ENCODE measurements at regions not wholly inside any gene's neighbourhood (a gene's known extent, or its start where the extent isn't known, plus 50 kb on each side); places are given as distances from the start of the nearest gene placed in this dataset.

GRCh38 chr5:123868267-123868666, 356.3 kb downstream of the CSNK1G3 start:
- Histone ChIP-seq H3K4me1 (peaks cover 0 to 18% (median under 1%) of the 10 kb centered on the region in 12 donors), H3K27me3 (no peaks in the 10 kb centered on the region), H3K9me3 (no peaks in the 10 kb centered on the region), H3K36me3 (no peaks in the 10 kb centered on the region), H3K27ac (no peak overlapping the region), H3K4me3 (no peak overlapping the region)
- no peak for DNase-seq
- TF ChIP-seq, protein P1, sequence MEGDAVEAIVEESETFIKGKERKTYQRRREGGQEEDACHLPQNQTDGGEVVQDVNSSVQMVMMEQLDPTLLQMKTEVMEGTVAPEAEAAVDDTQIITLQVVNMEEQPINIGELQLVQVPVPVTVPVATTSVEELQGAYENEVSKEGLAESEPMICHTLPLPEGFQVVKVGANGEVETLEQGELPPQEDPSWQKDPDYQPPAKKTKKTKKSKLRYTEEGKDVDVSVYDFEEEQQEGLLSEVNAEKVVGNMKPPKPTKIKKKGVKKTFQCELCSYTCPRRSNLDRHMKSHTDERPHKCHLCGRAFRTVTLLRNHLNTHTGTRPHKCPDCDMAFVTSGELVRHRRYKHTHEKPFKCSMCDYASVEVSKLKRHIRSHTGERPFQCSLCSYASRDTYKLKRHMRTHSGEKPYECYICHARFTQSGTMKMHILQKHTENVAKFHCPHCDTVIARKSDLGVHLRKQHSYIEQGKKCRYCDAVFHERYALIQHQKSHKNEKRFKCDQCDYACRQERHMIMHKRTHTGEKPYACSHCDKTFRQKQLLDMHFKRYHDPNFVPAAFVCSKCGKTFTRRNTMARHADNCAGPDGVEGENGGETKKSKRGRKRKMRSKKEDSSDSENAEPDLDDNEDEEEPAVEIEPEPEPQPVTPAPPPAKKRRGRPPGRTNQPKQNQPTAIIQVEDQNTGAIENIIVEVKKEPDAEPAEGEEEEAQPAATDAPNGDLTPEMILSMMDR (IDR thresholded peaks at IDR 0.05), result no peak
- no peak for TF ChIP-seq POLR2A (IDR thresholded peaks at IDR 0.05)
- intact Hi-C loops (cut with DNase I), result no loop called here
- ATAC-seq, result no peak

- no peak for DNase-seq
- no peaks in the 10 kb centered on the region for H3K9me3 ChIP-seq
- peaks cover 0 to 9% (median 0%) of the 10 kb centered on the region in 12 donors for H3K4me1 ChIP-seq
- ATAC-seq, result no peak
- H3K27ac ChIP-seq, result no peak overlapping the region
- no peak for TF ChIP-seq POLR2A (IDR thresholded peaks at IDR 0.05)
- TF ChIP-seq, protein P1 (IDR thresholded peaks at IDR 0.05), result no peak
- WGBS, 4 donors, result 92 to 96% (median 94%) methylated on average over 8 of the region's 8 CpGs
- H3K27me3 ChIP-seq, result no peaks in the 10 kb centered on the region
- intact Hi-C loops (cut with DNase I), result no loop called here
- no peaks in the 10 kb centered on the region for H3K36me3 ChIP-seq
- H3K4me3 ChIP-seq, result no peak overlapping the region
Observed at GRCh38 chr5:123865641-123866040, 353.7 kb downstream of the CSNK1G3 start.

DNA sequence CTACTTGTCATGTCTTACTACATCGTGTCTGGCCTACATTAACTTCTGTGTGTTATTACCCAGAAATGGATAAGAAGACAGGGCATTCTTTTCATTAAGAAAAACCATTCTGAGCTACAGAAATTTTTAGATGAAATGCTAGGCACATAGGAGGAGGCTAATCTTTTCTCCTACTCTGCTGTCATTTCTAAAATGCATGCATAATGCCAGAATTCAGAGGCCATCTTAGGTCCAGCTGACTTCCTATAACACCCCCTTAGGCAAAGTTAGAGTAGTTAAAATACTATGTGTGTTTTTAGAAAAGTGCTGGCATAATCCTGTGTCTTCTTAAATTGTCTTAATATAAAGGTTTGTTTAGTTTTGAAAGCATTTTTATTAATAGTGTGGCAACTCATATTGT, 352.6 kb downstream of the CSNK1G3 start:
- no peak for ATAC-seq
- TF ChIP-seq, protein P1 (IDR thresholded peaks at IDR 0.05), result no peak
- TF ChIP-seq POLR2A (IDR thresholded peaks at IDR 0.05), result no peak
- WGBS, 4 donors, result 89 to 92% (median 90%) methylated on average over 1 of the region's 1 CpG

GRCh38 chr5:123858938-123859337, 347.0 kb downstream of the CSNK1G3 start:
- 76 to 95% (median 87%) methylated on average over 1 of the region's 1 CpG for WGBS, 4 donors
- Histone ChIP-seq H3K9me3 (no peaks in the 10 kb centered on the region), H3K27me3 (no peaks in the 10 kb centered on the region), H3K4me3 (no peak overlapping the region), H3K4me1 (no peaks in the 10 kb centered on the region), H3K27ac (no peak overlapping the region), H3K36me3 (no peaks in the 10 kb centered on the region)
- no peak for TF ChIP-seq POLR2A (IDR thresholded peaks at IDR 0.05)
- TF ChIP-seq, protein P1 (IDR thresholded peaks at IDR 0.05), result no peak
- DNase-seq, result no peak
- intact Hi-C loops (cut with DNase I), result no loop called here
- no peak for ATAC-seq

More for the DNA sequence above, 352.6 kb downstream of the CSNK1G3 start:
- no peak for DNase-seq
- Histone ChIP-seq H3K4me3 (no peak overlapping the region), H3K36me3 (no peaks in the 10 kb centered on the region), H3K9me3 (no peaks in the 10 kb centered on the region), H3K27ac (no peak overlapping the region), H3K27me3 (no peaks in the 10 kb centered on the region), H3K4me1 (peaks cover 0 to 9% (median 0%) of the 10 kb centered on the region in 12 donors)
- intact Hi-C loops (cut with DNase I), result no loop called here
